ENCODE measurements at regions not wholly inside any gene's neighbourhood (a gene's known extent, or its start where the extent isn't known, plus 50 kb on each side); places are given as distances from the start of the nearest gene placed in this dataset.

GRCh38 chr6:14950970-14951276, 294.9 kb upstream of the JARID2 start:
- H3K9me3 ChIP-seq (ENCODE audit: insufficient read depth, low read depth) = no peaks in the 10 kb centered on the region
- DNase-seq = no peak
- no peaks in the 10 kb centered on the region for H4K20me1 ChIP-seq (ENCODE audit: insufficient read depth)
- intact Hi-C loops (cut with micrococcal nuclease; ENCODE audit: unreplicated experiment) = no loop called here
- no peak overlapping the region for H3K4me3 ChIP-seq
- H2AFZ ChIP-seq = no peak overlapping the region
- no peaks in the 10 kb centered on the region for H3K4me1 ChIP-seq (replicated peaks; ENCODE audit: insufficient read depth)
- BruUV-seq (replicated peaks) = no TSS peak
- H3K4me2 ChIP-seq = no peak overlapping the region
- no peak overlapping the region for H3K27ac ChIP-seq
- H3K36me3 ChIP-seq (ENCODE audit: low read depth) = no peaks in the 10 kb centered on the region
- H3F3A ChIP-seq (ENCODE audit: insufficient read depth, low read depth) = no peaks in the 10 kb centered on the region
- ChIA-PET CTCF (no interaction called here), POLR2A (ENCODE audit: unreplicated experiment) (interaction anchor here (0.6 kb wide), 1 partner anchor 1727 kb away, joined by 3 read pairs; no protein-coding TSS in a partner anchor)
- TF ChIP-seq EZH2 (IDR thresholded peaks at IDR 0.05; ENCODE audit: low read depth) = no peak
- no peak for TF ChIP-seq CTCF (conservative IDR thresholded peaks at IDR 0.05)
- H3K27me3 ChIP-seq (ENCODE audit: insufficient read depth, low read depth) = no peaks in the 10 kb centered on the region
- no peaks in the 10 kb centered on the region for H3K79me2 ChIP-seq (ENCODE audit: low read depth)
- no peaks in the 10 kb centered on the region for H3K9me2 ChIP-seq (ENCODE audit: insufficient read depth)

- H2AFZ ChIP-seq = no peak overlapping the region
- POLR2A ChIA-PET (ENCODE audit: unreplicated experiment) = interaction anchor here (0.5 kb wide), 1 partner anchor 11 kb away, joined by 19 read pairs; no protein-coding TSS in a partner anchor
- CTCF ChIA-PET = no interaction called here
Observed at GRCh38 chr6:14951704-14952103, 294.2 kb upstream of the JARID2 start.

GRCh38 chr6:14953836-14954235, 292.0 kb upstream of the JARID2 start:
- H3K4me2 ChIP-seq = no peak overlapping the region
- no peaks in the 10 kb centered on the region for H3K79me2 ChIP-seq (ENCODE audit: low read depth)
- no peaks in the 10 kb centered on the region for H3K4me1 ChIP-seq (replicated peaks; ENCODE audit: insufficient read depth)
- no peaks in the 10 kb centered on the region for H3F3A ChIP-seq (ENCODE audit: insufficient read depth, low read depth)
- H3K9me2 ChIP-seq (ENCODE audit: insufficient read depth) = no peaks in the 10 kb centered on the region
- no TSS peak for BruUV-seq (replicated peaks)
- DNase-seq = no peak
- no peak for TF ChIP-seq EZH2 (IDR thresholded peaks at IDR 0.05; ENCODE audit: low read depth)
- no peak for TF ChIP-seq CTCF (conservative IDR thresholded peaks at IDR 0.05)
- no peaks in the 10 kb centered on the region for H3K9me3 ChIP-seq (ENCODE audit: insufficient read depth, low read depth)
- intact Hi-C loops (cut with micrococcal nuclease; ENCODE audit: unreplicated experiment) = no loop called here
- H3K27ac ChIP-seq = no peak overlapping the region
- CTCF ChIA-PET = no interaction called here
- no peak overlapping the region for H2AFZ ChIP-seq
- no peaks in the 10 kb centered on the region for H4K20me1 ChIP-seq (ENCODE audit: insufficient read depth)
- H3K36me3 ChIP-seq (ENCODE audit: low read depth) = no peaks in the 10 kb centered on the region
- no peaks in the 10 kb centered on the region for H3K27me3 ChIP-seq (ENCODE audit: insufficient read depth, low read depth)
- H3K4me3 ChIP-seq = no peak overlapping the region
- POLR2A ChIA-PET (ENCODE audit: unreplicated experiment) = no interaction called here

More at GRCh38 chr6:14951704-14952103, 294.2 kb upstream of the JARID2 start:
- intact Hi-C loops (cut with micrococcal nuclease; ENCODE audit: unreplicated experiment) = no loop called here
- Histone ChIP-seq H3K4me3 (no peak overlapping the region), H3K27me3 (ENCODE audit: insufficient read depth, low read depth) (no peaks in the 10 kb centered on the region), H3F3A (ENCODE audit: insufficient read depth, low read depth) (no peaks in the 10 kb centered on the region), H3K9me3 (ENCODE audit: insufficient read depth, low read depth) (no peaks in the 10 kb centered on the region), H3K9me2 (ENCODE audit: insufficient read depth) (no peaks in the 10 kb centered on the region), H3K4me2 (no peak overlapping the region), H3K4me1 (replicated peaks; ENCODE audit: insufficient read depth) (no peaks in the 10 kb centered on the region), H3K36me3 (ENCODE audit: low read depth) (no peaks in the 10 kb centered on the region), H3K79me2 (ENCODE audit: low read depth) (no peaks in the 10 kb centered on the region), H3K27ac (no peak overlapping the region), H4K20me1 (ENCODE audit: insufficient read depth) (no peaks in the 10 kb centered on the region)
- no TSS peak for BruUV-seq (replicated peaks)
- no peak for DNase-seq
- TF ChIP-seq CTCF (conservative IDR thresholded peaks at IDR 0.05) (no peak), EZH2 (IDR thresholded peaks at IDR 0.05; ENCODE audit: low read depth) (no peak)
